WERI-Rb-1 (cell line): ENCODE measurements at regions not wholly inside any gene's neighbourhood (a gene's known extent, or its start where the extent isn't known, plus 50 kb on each side); places are given as distances from the start of the nearest gene placed in this dataset.

Experiments used
- DNase-seq: peaks from one replicate; pipeline ENCODE4 v3.0.0-alpha.2; 2020
- H3K27ac ChIP-seq: fragments of 250-450 bp; sonication (Bioruptor Pico); 2 replicates; pipeline ENCODE4 v1.5.1; 2020; ENCODE audit warnings: mild to moderate bottlenecking, moderate library complexity
- H3K27me3 ChIP-seq: fragments of 250-450 bp; sonication (Bioruptor Pico); 2 replicates; pipeline ENCODE4 v1.5.1; 2021; ENCODE audit warnings: mild to moderate bottlenecking, low read depth, moderate library complexity; ENCODE audit not compliant: insufficient read depth, severe bottlenecking
- H3K36me3 ChIP-seq: fragments of 250-450 bp; sonication (Bioruptor Pico); 2 replicates; pipeline ENCODE4 v1.5.1; 2020; ENCODE audit warnings: mild to moderate bottlenecking, moderate library complexity
- H3K4me3 ChIP-seq: 2 replicates; pipeline ENCODE4 v1.5.1; 2011; ENCODE audit warnings: low read depth, mild to moderate bottlenecking, control low read depth, low read length
- H3K9me3 ChIP-seq: fragments of 250-450 bp; sonication (Bioruptor Pico); 2 replicates; pipeline ENCODE4 v1.5.1; 2021; ENCODE audit warnings: mild to moderate bottlenecking, moderate library complexity; ENCODE audit not compliant: severe bottlenecking
- TF ChIP-seq, protein P1 (sequence below): IDR thresholded peaks from 2 replicates; pipeline ENCODE4 v1.5.1; 2011; ENCODE audit warnings: low read depth, mild to moderate bottlenecking, control low read depth, inconsistent platforms, low read length

DNA sequence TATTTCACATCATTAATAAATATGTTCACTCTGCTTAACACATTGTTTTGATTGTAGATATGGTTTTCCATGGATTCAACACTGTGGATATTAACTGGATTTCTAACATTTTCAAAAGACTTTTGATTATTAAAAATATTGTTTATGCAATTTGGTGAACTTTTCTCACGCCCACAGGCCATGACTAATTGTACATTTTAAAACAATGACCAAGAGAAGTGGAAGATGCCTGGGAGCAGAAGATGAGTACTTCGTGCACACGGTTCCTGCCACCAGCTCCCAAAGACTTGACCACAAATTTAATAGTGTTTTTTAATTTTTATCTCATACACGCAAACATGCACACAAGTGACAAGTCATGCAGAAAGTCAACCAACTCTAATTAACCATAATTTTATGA lies 451.0 kb upstream of the ADARB2 start:
- Histone ChIP-seq H3K27me3 (no peaks in the 10 kb centered on the region), H3K36me3 (no peaks in the 10 kb centered on the region), H3K9me3 (no peaks in the 10 kb centered on the region), H3K27ac (no peak overlapping the region), H3K4me3 (no peak overlapping the region)
- TF ChIP-seq, protein P1, sequence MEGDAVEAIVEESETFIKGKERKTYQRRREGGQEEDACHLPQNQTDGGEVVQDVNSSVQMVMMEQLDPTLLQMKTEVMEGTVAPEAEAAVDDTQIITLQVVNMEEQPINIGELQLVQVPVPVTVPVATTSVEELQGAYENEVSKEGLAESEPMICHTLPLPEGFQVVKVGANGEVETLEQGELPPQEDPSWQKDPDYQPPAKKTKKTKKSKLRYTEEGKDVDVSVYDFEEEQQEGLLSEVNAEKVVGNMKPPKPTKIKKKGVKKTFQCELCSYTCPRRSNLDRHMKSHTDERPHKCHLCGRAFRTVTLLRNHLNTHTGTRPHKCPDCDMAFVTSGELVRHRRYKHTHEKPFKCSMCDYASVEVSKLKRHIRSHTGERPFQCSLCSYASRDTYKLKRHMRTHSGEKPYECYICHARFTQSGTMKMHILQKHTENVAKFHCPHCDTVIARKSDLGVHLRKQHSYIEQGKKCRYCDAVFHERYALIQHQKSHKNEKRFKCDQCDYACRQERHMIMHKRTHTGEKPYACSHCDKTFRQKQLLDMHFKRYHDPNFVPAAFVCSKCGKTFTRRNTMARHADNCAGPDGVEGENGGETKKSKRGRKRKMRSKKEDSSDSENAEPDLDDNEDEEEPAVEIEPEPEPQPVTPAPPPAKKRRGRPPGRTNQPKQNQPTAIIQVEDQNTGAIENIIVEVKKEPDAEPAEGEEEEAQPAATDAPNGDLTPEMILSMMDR = no peak
- no peak for DNase-seq

DNA sequence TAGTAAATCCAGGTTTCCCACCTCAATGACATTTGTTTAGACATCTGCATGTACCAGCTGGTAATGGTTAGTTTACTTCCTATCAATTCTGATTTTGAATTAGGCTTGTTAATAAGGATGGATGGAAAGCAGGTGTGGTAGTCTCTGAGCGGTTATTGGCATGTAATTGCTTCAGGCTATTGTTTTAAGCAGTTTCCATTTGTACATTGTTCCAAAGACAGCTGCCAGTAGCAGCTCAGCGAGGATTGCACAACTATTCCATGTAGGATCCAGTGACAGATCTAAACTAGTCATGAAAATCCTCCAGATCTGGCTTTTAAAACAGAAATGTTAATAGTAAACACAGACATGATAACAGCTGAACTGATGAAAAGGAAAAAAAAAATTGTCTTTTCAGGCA lies 436.0 kb upstream of the ADARB2 start:
- TF ChIP-seq, protein P1 = no peak
- Histone ChIP-seq H3K36me3 (no peaks in the 10 kb centered on the region), H3K4me3 (no peak overlapping the region), H3K27me3 (no peaks in the 10 kb centered on the region), H3K27ac (no peak overlapping the region), H3K9me3 (no peaks in the 10 kb centered on the region)
- DNase-seq = no peak

DNA sequence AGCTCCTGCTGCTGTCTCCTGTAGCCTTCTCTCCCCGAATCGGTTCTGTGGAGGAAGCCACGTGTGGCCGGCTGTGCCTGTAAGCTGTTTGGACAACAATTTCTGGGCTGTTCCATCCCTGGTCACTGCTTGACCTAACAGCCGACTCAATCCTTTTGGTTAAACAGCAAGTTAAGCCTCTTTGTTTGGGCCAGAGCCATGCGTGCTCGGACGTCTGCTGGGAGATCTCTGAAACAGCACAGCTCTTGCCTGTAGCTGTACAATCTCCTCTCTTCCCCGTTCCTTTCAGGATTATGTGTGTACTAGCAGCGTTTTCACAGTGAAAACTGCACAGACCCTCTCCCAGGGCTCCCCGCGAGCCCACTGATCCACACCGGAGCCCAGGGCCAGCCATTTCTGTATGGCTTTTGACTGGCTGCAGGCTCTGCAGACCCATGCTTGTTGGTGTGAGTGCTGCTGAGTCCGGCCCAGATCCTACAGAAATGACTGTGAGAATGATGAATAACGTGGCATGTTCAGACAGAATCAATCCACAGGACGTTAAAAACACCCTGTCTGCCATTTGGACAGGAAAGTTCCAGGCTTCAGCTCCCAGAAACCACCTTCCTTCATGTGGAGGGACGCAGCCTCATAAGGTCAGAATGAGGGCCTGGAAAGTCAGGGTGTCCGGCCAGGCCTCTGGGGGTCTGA lies 428.6 kb upstream of the ADARB2 start:
- TF ChIP-seq, protein P1 = no peak
- no peaks in the 10 kb centered on the region for H3K9me3 ChIP-seq
- no peaks in the 10 kb centered on the region for H3K27me3 ChIP-seq
- H3K27ac ChIP-seq = no peak overlapping the region
- H3K36me3 ChIP-seq = no peaks in the 10 kb centered on the region
- DNase-seq = peak; percentile 7
- no peak overlapping the region for H3K4me3 ChIP-seq

DNA sequence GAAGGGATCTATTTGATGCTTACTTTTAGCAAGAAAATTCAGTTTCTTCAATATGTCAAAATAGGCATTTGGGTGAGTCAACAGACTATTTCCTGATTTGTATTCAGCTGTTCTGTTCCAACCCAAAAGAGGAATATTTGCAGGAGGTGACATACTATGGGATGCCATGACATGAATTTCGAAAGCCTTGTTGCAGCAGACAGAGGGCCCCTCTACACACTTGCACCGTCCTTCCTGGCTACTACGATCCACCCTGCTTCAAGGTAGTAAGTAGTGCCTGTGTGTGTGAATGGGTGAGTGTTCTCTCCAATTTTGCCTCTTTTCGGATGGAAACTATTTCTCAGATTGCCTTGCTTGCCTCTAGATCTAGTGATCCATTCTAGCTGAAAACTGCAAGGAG lies 413.0 kb upstream of the ADARB2 start:
- no peaks in the 10 kb centered on the region for H3K9me3 ChIP-seq
- no peaks in the 10 kb centered on the region for H3K36me3 ChIP-seq
- TF ChIP-seq, protein P1 = no peak
- no peak overlapping the region for H3K27ac ChIP-seq
- H3K27me3 ChIP-seq = no peaks in the 10 kb centered on the region
- DNase-seq = no peak
- no peak overlapping the region for H3K4me3 ChIP-seq

DNA sequence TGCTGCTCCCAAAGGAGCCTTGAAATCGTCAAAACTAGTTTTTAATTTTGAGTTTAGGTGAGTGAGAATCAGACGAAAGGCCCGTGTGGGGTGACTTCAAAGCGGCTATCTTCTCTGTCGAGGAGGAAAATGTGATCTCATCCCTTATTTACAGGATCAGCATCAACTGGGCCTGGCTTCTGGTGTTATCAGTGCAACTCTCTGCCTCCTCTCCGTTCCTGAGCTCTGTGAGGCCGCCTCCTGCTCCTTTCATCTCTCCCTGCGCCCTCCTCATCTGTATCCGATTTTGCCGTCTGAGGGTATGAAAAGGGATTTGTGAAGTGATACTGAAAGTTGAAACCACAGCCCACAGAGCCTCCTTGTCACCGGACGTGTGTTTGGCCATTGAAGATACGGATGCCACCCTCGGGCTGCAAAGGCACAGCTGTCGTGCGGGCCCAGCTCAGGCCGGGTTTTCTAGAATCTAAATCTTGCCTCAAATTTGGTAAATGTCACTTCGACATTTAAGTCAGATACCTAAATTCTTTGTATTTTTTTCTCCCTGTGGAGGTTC lies 408.7 kb upstream of the ADARB2 start:
- no peaks in the 10 kb centered on the region for H3K27me3 ChIP-seq
- TF ChIP-seq, protein P1 = no peak

DNA sequence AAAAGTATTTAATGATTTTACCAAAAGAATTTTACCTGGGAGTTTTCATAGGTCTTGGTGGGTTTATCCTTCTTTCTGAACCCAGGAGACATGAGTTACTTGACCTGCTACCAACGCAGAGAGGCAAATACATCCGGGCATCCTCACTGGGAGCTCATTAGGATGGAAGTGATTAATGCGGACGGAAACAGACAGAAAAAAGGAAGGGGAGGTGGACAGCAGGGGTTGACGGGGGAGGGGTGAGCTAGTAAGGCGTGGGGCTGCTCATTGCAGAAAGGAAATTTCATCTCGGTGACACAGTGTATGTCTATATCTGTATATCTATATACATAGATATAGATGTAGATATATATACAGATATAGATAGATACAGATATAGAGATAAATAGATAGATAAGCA lies 408.2 kb upstream of the ADARB2 start:
- no peak overlapping the region for H3K27ac ChIP-seq
- no peak overlapping the region for H3K4me3 ChIP-seq
- TF ChIP-seq, protein P1 = no peak
- no peak for DNase-seq
- no peaks in the 10 kb centered on the region for H3K9me3 ChIP-seq
- H3K36me3 ChIP-seq = no peaks in the 10 kb centered on the region
- no peaks in the 10 kb centered on the region for H3K27me3 ChIP-seq

More for the DNA sequence above, 408.7 kb upstream of the ADARB2 start:
- no peak overlapping the region for H3K4me3 ChIP-seq
- H3K9me3 ChIP-seq = no peaks in the 10 kb centered on the region
- no peak for DNase-seq
- H3K36me3 ChIP-seq = no peaks in the 10 kb centered on the region
- H3K27ac ChIP-seq = no peak overlapping the region
